Fibroblast of villous mesenchyme (primary cell): ENCODE measurements at regions not wholly inside any gene's neighbourhood (a gene's known extent, or its start where the extent isn't known, plus 50 kb on each side); places are given as distances from the start of the nearest gene placed in this dataset.

Experiments
- DNase-seq: peaks from one replicate; pipeline ENCODE4 v3.0.0-alpha.2; 2010; ENCODE audit warnings: low read depth
- H3K4me3 ChIP-seq: 2 replicates; pipeline ENCODE4 v1.5.1; 2011; ENCODE audit warnings: low read depth, mild to moderate bottlenecking, low read length
- CTCF ChIP-seq: IDR thresholded peaks from 2 replicates; pipeline ENCODE4 v1.5.1; 2012; ENCODE audit warnings: low read depth, mild to moderate bottlenecking, low read length; ENCODE audit not compliant: insufficient read depth

GRCh38 chrX:121598356-121598755, 550.9 kb downstream of the GLUD2 start:
- TF ChIP-seq CTCF = no peak
- DNase-seq = no peak
- H3K4me3 ChIP-seq = no peak overlapping the region

- no peak for TF ChIP-seq CTCF
Observed at GRCh38 chrX:121635141-121635540, 587.7 kb downstream of the GLUD2 start.

GRCh38 chrX:121639781-121640180, 592.4 kb downstream of the GLUD2 start:
- no peak overlapping the region for H3K4me3 ChIP-seq
- DNase-seq = no peak
- TF ChIP-seq CTCF = no peak

More at GRCh38 chrX:121635141-121635540, 587.7 kb downstream of the GLUD2 start:
- no peak overlapping the region for H3K4me3 ChIP-seq
- no peak for DNase-seq

- no peak for TF ChIP-seq CTCF
- peak; percentile 60 for DNase-seq
- no peak overlapping the region for H3K4me3 ChIP-seq
Observed at GRCh38 chrX:121641560-121641959, 594.1 kb downstream of the GLUD2 start.

- H3K4me3 ChIP-seq = no peak overlapping the region
- no peak for TF ChIP-seq CTCF
- peak; percentile 49 for DNase-seq
Observed at GRCh38 chrX:121642415-121642814, 595.0 kb downstream of the GLUD2 start.

- TF ChIP-seq CTCF = no peak
- DNase-seq = peak; percentile 1
Observed at GRCh38 chrX:121649417-121649816, 602.0 kb downstream of the GLUD2 start.

GRCh38 chrX:121655276-121655675, 607.9 kb downstream of the GLUD2 start:
- no peak for TF ChIP-seq CTCF
- no peak overlapping the region for H3K4me3 ChIP-seq
- DNase-seq = peak; percentile 33

More at GRCh38 chrX:121649417-121649816, 602.0 kb downstream of the GLUD2 start:
- no peak overlapping the region for H3K4me3 ChIP-seq
